H1 (cell line): ENCODE measurements at regions not wholly inside any gene's neighbourhood (a gene's known extent, or its start where the extent isn't known, plus 50 kb on each side); places are given as distances from the start of the nearest gene placed in this dataset.

Source experiments
- CTCF ChIA-PET: fragments of 300-600 bp; sonication (Branson Sonifier 250); formaldehyde crosslinking; loops from one replicate; lab custom pipeline; 2021; ENCODE audit not compliant: partially characterized antibody; lab: Charles Lee
- POLR2A ChIA-PET: fragments of 300-600 bp; sonication (Branson Sonifier 250); formaldehyde crosslinking; loops from one replicate; lab custom pipeline; 2021; ENCODE audit warnings: inconsistent platforms; ENCODE audit not compliant: partially characterized antibody; lab: Charles Lee
- DNase-seq, 2 experiments: peaks; one replicate each; pipeline versions ENCODE4 v3.0.0 to v3.0.0-alpha.2; 2010 to 2022; ENCODE audit warnings: low spot score in 2 of 2, low read depth in 1 of 2, mixed read lengths in 1 of 2
- FAIRE-seq: peaks from 2 replicates; lab custom pipeline; 2011; peaks lifted over from hg19 to GRCh38; lab: Jason Lieb, UNC
- H2AFZ ChIP-seq: 2 replicates; pipeline ENCODE4 v1.8.1; 2012; ENCODE audit warnings: low read length, inconsistent platforms
- H2AK5ac ChIP-seq: 2 replicates; pipeline ENCODE4 v1.6.1; 2013; ENCODE audit warnings: low read depth, low read length
- H2BK120ac ChIP-seq: replicated peaks from 2 replicates; pipeline ENCODE3; 2013; ENCODE audit warnings: low read depth, low read length, inconsistent platforms
- H2BK12ac ChIP-seq: 2 replicates; pipeline ENCODE4 v1.6.1; 2013; ENCODE audit warnings: low read depth, low read length
- H2BK15ac ChIP-seq: 2 replicates; pipeline ENCODE4 v1.6.1; 2013; ENCODE audit warnings: low read length
- H2BK20ac ChIP-seq: 2 replicates; pipeline ENCODE4 v1.6.1; 2013; ENCODE audit warnings: low read length
- H2BK5ac ChIP-seq: 2 replicates; pipeline ENCODE4 v1.6.1; 2013; ENCODE audit warnings: low read depth, low read length
- H3K14ac ChIP-seq: 2 replicates; pipeline ENCODE4 v1.6.1; 2013; ENCODE audit warnings: inconsistent platforms; ENCODE audit not compliant: insufficient read length
- H3K18ac ChIP-seq: 2 replicates; pipeline ENCODE4 v1.6.1; 2013; ENCODE audit warnings: low read length; ENCODE audit errors: extremely low read depth
- H3K23ac ChIP-seq: 2 replicates; pipeline ENCODE4 v1.6.1; 2013; ENCODE audit warnings: inconsistent platforms; ENCODE audit not compliant: insufficient read length
- H3K23me2 ChIP-seq: 2 replicates; pipeline ENCODE4 v1.6.1; 2013; ENCODE audit warnings: low read depth, low read length
- H3K27ac ChIP-seq: 2 replicates; pipeline ENCODE4 v1.6.1; 2011; ENCODE audit warnings: low read depth, low read length, inconsistent platforms
- H3K27me3 ChIP-seq, 4 experiments: replicated peaks in 1 of 4; 1 replicate in 1 of 4; 2 replicates in 3 of 4; pipeline versions ENCODE4 v1.6.1 to v1.8.1; 2011 to 2013; ENCODE audit warnings: low read length in 3 of 4, mild to moderate bottlenecking in 3 of 4, inconsistent platforms in 2 of 4, mixed read lengths in 2 of 4, moderate library complexity in 1 of 4; ENCODE audit not compliant: control insufficient read depth in 3 of 4, insufficient read depth in 3 of 4; ENCODE audit errors: extremely low read depth in 1 of 4
- H3K36me3 ChIP-seq, 4 experiments: 2 replicates each; pipeline versions ENCODE4 v1.6.1 to v1.8.1; 2011 to 2013; ENCODE audit warnings: mild to moderate bottlenecking in 4 of 4, low read length in 3 of 4, moderate library complexity in 2 of 4, control low read depth in 1 of 4, inconsistent platforms in 1 of 4; ENCODE audit not compliant: insufficient read depth in 4 of 4, control insufficient read depth in 2 of 4
- H3K4ac ChIP-seq: replicated peaks from 2 replicates; pipeline ENCODE3; 2013; ENCODE audit warnings: low read length, low read depth, mixed read lengths, inconsistent platforms; ENCODE audit not compliant: insufficient read length
- H3K4me1 ChIP-seq, 4 experiments: replicated peaks in 1 of 4; 1 replicate in 1 of 4; 2 replicates in 3 of 4; pipeline versions ENCODE4 v1.6.1 to v1.8.1; 2011 to 2013; ENCODE audit warnings: low read length in 3 of 4, inconsistent platforms in 2 of 4, mixed read lengths in 1 of 4; ENCODE audit not compliant: insufficient read depth in 4 of 4, control insufficient read depth in 3 of 4
- H3K4me2 ChIP-seq, 2 experiments: 2 replicates each; pipeline versions ENCODE4 v1.6.1 to v1.8.1; 2011 to 2013; ENCODE audit warnings: low read depth in 2 of 2, low read length in 2 of 2, control low read depth in 1 of 2, inconsistent platforms in 1 of 2, mild to moderate bottlenecking in 1 of 2; ENCODE audit not compliant: insufficient read depth in 1 of 2
- H3K4me3 ChIP-seq, 4 experiments: fragments of 200-600, 300-600 bp in 1 of 4; sonication (generic), shearing (Covaris generic), sonication (Bioruptor Twin) in 1 of 4; 2 replicates each; pipeline versions ENCODE4 v1.5.1 to v1.8.1; 2011 to 2016; ENCODE audit warnings: low read length in 4 of 4, low read depth in 3 of 4, control low read depth in 2 of 4, inconsistent platforms in 2 of 4, mild to moderate bottlenecking in 2 of 4, mixed read lengths in 1 of 4, moderate library complexity in 1 of 4; ENCODE audit not compliant: insufficient read depth in 2 of 4; ENCODE audit errors: extremely low read depth in 1 of 4
- H3K56ac ChIP-seq: replicated peaks from 2 replicates; pipeline ENCODE3; 2013; ENCODE audit warnings: low read depth, mild to moderate bottlenecking, mixed read lengths, low read length, inconsistent platforms; ENCODE audit not compliant: insufficient read length
- H3K79me1 ChIP-seq: 2 replicates; pipeline ENCODE4 v1.6.1; 2013; ENCODE audit warnings: low read depth, low read length, control low read depth
- H3K79me2 ChIP-seq, 2 experiments: 2 replicates each; pipeline versions ENCODE4 v1.6.1 to v1.8.1; 2012 to 2013; ENCODE audit warnings: low read length in 2 of 2, mild to moderate bottlenecking in 2 of 2, inconsistent platforms in 1 of 2; ENCODE audit not compliant: insufficient read depth in 2 of 2, control insufficient read depth in 1 of 2
- H3K9ac ChIP-seq, 4 experiments: replicated peaks in 1 of 4; 1 replicate in 1 of 4; 2 replicates in 3 of 4; pipeline versions ENCODE4 v1.6.1 to v1.8.1; 2011 to 2013; ENCODE audit warnings: low read depth in 3 of 4, low read length in 3 of 4, control low read depth in 2 of 4, mild to moderate bottlenecking in 2 of 4, moderate library complexity in 2 of 4, inconsistent platforms in 1 of 4; ENCODE audit errors: extremely low read depth in 1 of 4
- H3K9me3 ChIP-seq, 2 experiments: 2 replicates each; pipeline versions ENCODE4 v1.6.1 to v1.8.1; 2012 to 2013; ENCODE audit warnings: mild to moderate bottlenecking in 2 of 2, moderate library complexity in 2 of 2, control low read depth in 1 of 2, inconsistent platforms in 1 of 2, low read depth in 1 of 2, low read length in 1 of 2, mixed read lengths in 1 of 2; ENCODE audit not compliant: insufficient read depth in 2 of 2
- H4K20me1 ChIP-seq, 2 experiments: replicated peaks in 1 of 2; 2 replicates each; pipeline versions ENCODE3 to v1.8.1; 2011 to 2013; ENCODE audit warnings: inconsistent platforms in 2 of 2, low read length in 2 of 2, mild to moderate bottlenecking in 1 of 2; ENCODE audit not compliant: insufficient read depth in 2 of 2, control insufficient read depth in 1 of 2
- H4K5ac ChIP-seq: 2 replicates; pipeline ENCODE4 v1.6.1; 2013; ENCODE audit warnings: low read length, low read depth, mixed read lengths, inconsistent platforms; ENCODE audit not compliant: insufficient read length
- H4K8ac ChIP-seq: 2 replicates; pipeline ENCODE4 v1.8.0; 2013; ENCODE audit warnings: mild to moderate bottlenecking, moderate library complexity, low read length, inconsistent platforms; ENCODE audit not compliant: insufficient read depth; ENCODE audit errors: extremely low read depth
- H4K91ac ChIP-seq: replicated peaks from 2 replicates; pipeline ENCODE3; 2013; ENCODE audit warnings: low read length, mixed read lengths, inconsistent platforms; ENCODE audit not compliant: insufficient read length
- BACH1 ChIP-seq: IDR thresholded peaks from 2 replicates; pipeline ENCODE4 v1.6.1; 2012; ENCODE audit warnings: low read length, improper control_type of control experiment
- CBX8 ChIP-seq: fragments of 300-800, 300-1000 bp; sonication (generic); IDR thresholded peaks from 2 replicates; pipeline ENCODE4 v1.7.1; 2016; ENCODE audit warnings: low read depth, low read length, borderline replicate concordance
- CREB1 ChIP-seq: IDR thresholded peaks from 2 replicates; pipeline ENCODE4 v1.6.1; 2012; ENCODE audit warnings: inconsistent platforms
- HDAC6 ChIP-seq: IDR thresholded peaks from one replicate; pipeline ENCODE4 v1.7.1; 2012; ENCODE audit warnings: low read depth, mild to moderate bottlenecking, inconsistent platforms, low read length, moderate library complexity
- KDM4A ChIP-seq: IDR thresholded peaks from one replicate; pipeline ENCODE4 v1.7.1; 2012; ENCODE audit warnings: low read depth, mild to moderate bottlenecking, moderate library complexity, low read length, inconsistent platforms; ENCODE audit not compliant: severe bottlenecking
- NANOG ChIP-seq: IDR thresholded peaks from 2 replicates; pipeline ENCODE4 v1.6.1; 2011; ENCODE audit warnings: low read length, low read depth, mild to moderate bottlenecking, inconsistent platforms; ENCODE audit not compliant: insufficient read depth, poor library complexity, severe bottlenecking
- POLR2A ChIP-seq, 2 experiments: IDR thresholded peaks; 1 replicate in 1 of 2; 2 replicates in 1 of 2; pipeline ENCODE4 v1.6.1; 2011; ENCODE audit warnings: low read depth in 2 of 2, low read length in 2 of 2, mild to moderate bottlenecking in 2 of 2; ENCODE audit errors: control extremely low read depth in 1 of 2
- SIRT6 ChIP-seq: IDR thresholded peaks from one replicate; pipeline ENCODE4 v1.7.1; 2012; ENCODE audit warnings: low read length, inconsistent platforms
- TCF12 ChIP-seq: IDR thresholded peaks from 2 replicates; pipeline ENCODE4 v1.6.1; 2011; ENCODE audit warnings: low read depth, mild to moderate bottlenecking, low read length
- WGBS, 2 experiments: shearing (Covaris generic) in 1 of 2; methylation state at CpG; one replicate each; pipeline versions ENCODE4 v1.1.6 to v1.1.7; 2013 to 2015; ENCODE audit warnings: low lambda C conversion rate in 2 of 2, mixed read lengths in 2 of 2, inconsistent platforms in 1 of 2, low coverage in 1 of 2, missing lambda C conversion rate in 1 of 2; ENCODE audit not compliant: insufficient replicate concordance in 2 of 2, insufficient coverage in 1 of 2, insufficient read length in 1 of 2; ENCODE audit errors: extremely low coverage in 1 of 2, missing lambda C conversion rate in 1 of 2; 5-methylcytosine and 5-hydroxymethylcytosine counted together
- TF ChIP-seq, protein P1 (sequence below): IDR thresholded peaks from 2 replicates; pipeline ENCODE4 v1.6.1; 2012; ENCODE audit warnings: low read length, inconsistent platforms
- TF ChIP-seq, protein P2 (sequence below): IDR thresholded peaks from 2 replicates; pipeline ENCODE4 v1.6.1; 2012; ENCODE audit warnings: inconsistent platforms

- Histone ChIP-seq H4K91ac (no peak overlapping the region), H3K9ac (no peak overlapping the region), H4K8ac (no peak overlapping the region), H2BK12ac (no peak overlapping the region), H4K5ac (no peak overlapping the region), H3K18ac (no peak overlapping the region), H2BK20ac (no peak overlapping the region), H3K9me3 (no peaks in the 10 kb centered on the region), H2BK120ac (no peak overlapping the region), H3K79me1 (no peaks in the 10 kb centered on the region), H3K4ac (no peak overlapping the region), H2AK5ac (no peak overlapping the region), H3K4me2 (no peak overlapping the region), H2AFZ (no peak overlapping the region), H3K23ac (no peak overlapping the region), H3K27me3 (no peaks in the 10 kb centered on the region), H2BK5ac (no peak overlapping the region), H3K14ac (no peak overlapping the region), H3K4me3 (no peak overlapping the region), H3K79me2 (no peaks in the 10 kb centered on the region), H3K23me2 (no peaks in the 10 kb centered on the region; the same call in 1 of the 2 replicates), H4K20me1 (no peaks in the 10 kb centered on the region), H3K27ac (no peak overlapping the region), H2BK15ac (no peak overlapping the region), H3K4me1 (no peaks in the 10 kb centered on the region), H3K56ac (no peak overlapping the region), H3K36me3 (no peaks in the 10 kb centered on the region)
- FAIRE-seq (no peak), DNase-seq (no peak)
- TF ChIP-seq BACH1 (no peak), SIRT6 (no peak), TCF12 (no peak), HDAC6 (no peak), CREB1 (no peak), NANOG (no peak), KDM4A (no peak), POLR2A (IDR thresholded peaks at IDR 0.05; ENCODE audit: control extremely low read depth in 1 of 2, low read depth in 2 of 2, low read length in 2 of 2) (no peak), CBX8 (no peak)
- TF ChIP-seq, protein P1, sequence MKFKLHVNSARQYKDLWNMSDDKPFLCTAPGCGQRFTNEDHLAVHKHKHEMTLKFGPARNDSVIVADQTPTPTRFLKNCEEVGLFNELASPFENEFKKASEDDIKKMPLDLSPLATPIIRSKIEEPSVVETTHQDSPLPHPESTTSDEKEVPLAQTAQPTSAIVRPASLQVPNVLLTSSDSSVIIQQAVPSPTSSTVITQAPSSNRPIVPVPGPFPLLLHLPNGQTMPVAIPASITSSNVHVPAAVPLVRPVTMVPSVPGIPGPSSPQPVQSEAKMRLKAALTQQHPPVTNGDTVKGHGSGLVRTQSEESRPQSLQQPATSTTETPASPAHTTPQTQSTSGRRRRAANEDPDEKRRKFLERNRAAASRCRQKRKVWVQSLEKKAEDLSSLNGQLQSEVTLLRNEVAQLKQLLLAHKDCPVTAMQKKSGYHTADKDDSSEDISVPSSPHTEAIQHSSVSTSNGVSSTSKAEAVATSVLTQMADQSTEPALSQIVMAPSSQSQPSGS, result no peak
- TF ChIP-seq, protein P2, sequence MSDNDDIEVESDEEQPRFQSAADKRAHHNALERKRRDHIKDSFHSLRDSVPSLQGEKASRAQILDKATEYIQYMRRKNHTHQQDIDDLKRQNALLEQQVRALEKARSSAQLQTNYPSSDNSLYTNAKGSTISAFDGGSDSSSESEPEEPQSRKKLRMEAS, result no peak
- CTCF ChIA-PET, result interaction anchor here (0.6 to 1.2 kb wide), 2 partner anchors 9 to 210 kb away, joined by 3 read pairs; no protein-coding TSS in a partner anchor
- WGBS, 2 experiments, result 65% methylated on average over 2 of the region's 2 CpGs; no CpG with 5 or more reads in 1 of the 2 experiments
- POLR2A ChIA-PET, result no interaction called here
These were observed 852.5 kb upstream of the LRRC4C start for GRCh38 chr11:42311944-42312343.
